Tibial artery (tissue), 4 donors: ENCODE measurements at regions not wholly inside any gene's neighbourhood (a gene's known extent, or its start where the extent isn't known, plus 50 kb on each side); places are given as distances from the start of the nearest gene placed in this dataset.
"Not testable (repeated sequence)": the region's sequence is repeated elsewhere in the genome, so short reads cannot be mapped to it uniquely, and the experiment has no call there.

Experiments
- DNase-seq, 2 donors: peaks; one replicate each; pipeline ENCODE4 v3.0.0-alpha.2; 2019
- H3K27ac ChIP-seq, 2 donors: fragments of 200-600 bp; sonication (generic) in 1 of 2; 1 replicate in 1 of 2; 2 replicates in 1 of 2; pipeline ENCODE4 v1.5.1; 2018 to 2019; ENCODE audit warnings: mild to moderate bottlenecking in 1 of 2
- H3K27me3 ChIP-seq, 2 donors: fragments of 200-600 bp; sonication (generic) in 1 of 2; one replicate each; pipeline versions ENCODE4 v1.5.1 to v1.6.0; 2016 to 2019
- H3K36me3 ChIP-seq, 3 donors: fragments of 200-600 bp; sonication (generic) in 2 of 3; one replicate each; pipeline ENCODE4 v1.5.1; 2016 to 2019; ENCODE audit warnings: mild to moderate bottlenecking in 2 of 3
- H3K4me1 ChIP-seq, 4 donors: fragments of 200-600 bp; sonication (generic) in 2 of 4; 1 replicate in 3 of 4; 2 replicates in 1 of 4; pipeline ENCODE4 v1.5.1; 2016 to 2019
- H3K4me3 ChIP-seq, 2 donors: fragments of 200-600 bp; sonication (generic) in 1 of 2; 1 replicate in 1 of 2; 2 replicates in 1 of 2; pipeline ENCODE4 v1.5.1; 2018 to 2019; ENCODE audit warnings: mild to moderate bottlenecking in 2 of 2
- H3K9me3 ChIP-seq, 3 donors: fragments of 200-600 bp; sonication (generic) in 1 of 3; one replicate each; pipeline ENCODE4 v1.5.1; 2016 to 2019
- intact Hi-C: fragments of 100-400 bp; cut with DNase I; formaldehyde crosslinking; loops from one replicate; pipeline ENCODE4 v1.15.0; 2023; ENCODE audit warnings: low total_unique reads

- H3K27me3 ChIP-seq, H3K36me3 ChIP-seq, H3K4me1 ChIP-seq, DNase-seq, H3K4me3 ChIP-seq, H3K9me3 ChIP-seq, intact Hi-C loops, H3K27ac ChIP-seq: not testable (repeated sequence)
Measured at GRCh38 chr1:149336082-149336481, 138.8 kb upstream of the NBPF19 start.

DNA sequence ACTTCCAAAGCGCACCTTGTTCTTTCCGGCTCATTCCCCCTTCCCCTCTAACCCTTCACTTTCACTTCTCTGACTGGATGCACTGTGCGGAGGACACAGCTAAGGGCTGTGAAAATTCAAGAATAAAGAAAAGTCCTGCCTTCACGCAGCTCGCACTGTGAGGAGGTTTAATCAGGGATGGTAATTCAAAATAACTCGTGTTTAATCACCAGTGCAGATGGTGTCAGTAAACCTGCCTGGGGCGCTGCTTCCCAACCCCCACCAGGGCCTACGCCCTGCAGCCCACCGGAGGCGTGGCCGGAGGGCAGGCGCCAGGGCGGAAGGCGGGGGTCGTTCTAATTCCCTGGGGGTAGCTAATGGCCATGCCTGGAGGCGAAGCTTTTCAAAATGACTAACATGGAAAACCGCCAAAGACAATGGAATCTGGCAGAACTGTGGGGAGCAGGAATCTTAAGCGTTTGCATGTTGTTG lies 136.6 kb upstream of the NBPF19 start:
- H3K36me3 ChIP-seq, DNase-seq, intact Hi-C loops: not testable (repeated sequence)

GRCh38 chr1:149338698-149339097 lies 136.1 kb upstream of the NBPF19 start:
- H3K4me1 ChIP-seq, DNase-seq, H3K27ac ChIP-seq, H3K9me3 ChIP-seq, intact Hi-C loops, H3K27me3 ChIP-seq, H3K4me3 ChIP-seq, H3K36me3 ChIP-seq: not testable (repeated sequence)

More for the DNA sequence above, 136.6 kb upstream of the NBPF19 start:
- not testable (repeated sequence) for H3K4me1 ChIP-seq, H3K27me3 ChIP-seq, H3K4me3 ChIP-seq, H3K9me3 ChIP-seq, H3K27ac ChIP-seq

- H3K4me1 ChIP-seq, H3K4me3 ChIP-seq, H3K27ac ChIP-seq, H3K36me3 ChIP-seq, intact Hi-C loops, DNase-seq, H3K27me3 ChIP-seq, H3K9me3 ChIP-seq: not testable (repeated sequence)
Measured at GRCh38 chr1:149349448-149349847, 125.4 kb upstream of the NBPF19 start.

- intact Hi-C loops, H3K36me3 ChIP-seq, H3K9me3 ChIP-seq, H3K4me3 ChIP-seq, H3K27ac ChIP-seq, DNase-seq, H3K27me3 ChIP-seq, H3K4me1 ChIP-seq: not testable (repeated sequence)
Measured at GRCh38 chr1:149352205-149352604, 122.6 kb upstream of the NBPF19 start.

DNA sequence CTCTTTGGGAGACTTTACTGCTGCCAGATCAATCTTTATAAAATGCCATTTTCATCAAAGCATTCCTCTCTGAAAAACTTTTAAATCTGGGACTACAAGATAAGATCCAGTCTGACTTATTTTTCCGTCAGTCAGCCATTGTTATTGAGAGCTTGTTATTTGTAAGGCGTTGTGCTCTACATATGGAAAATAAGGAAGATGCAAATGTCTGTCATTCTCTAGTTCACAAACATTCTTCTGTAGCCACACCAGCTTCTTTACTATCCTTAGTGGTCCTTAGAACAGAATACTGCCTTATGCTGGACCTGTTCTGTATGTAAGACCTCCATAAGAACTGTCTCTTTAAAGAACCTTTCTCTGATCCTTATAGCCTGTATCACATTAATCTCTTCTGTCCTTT lies 120.3 kb upstream of the NBPF19 start:
- H3K27me3 ChIP-seq, intact Hi-C loops, H3K9me3 ChIP-seq, H3K27ac ChIP-seq, H3K4me3 ChIP-seq, H3K4me1 ChIP-seq, DNase-seq, H3K36me3 ChIP-seq: not testable (repeated sequence)

DNA sequence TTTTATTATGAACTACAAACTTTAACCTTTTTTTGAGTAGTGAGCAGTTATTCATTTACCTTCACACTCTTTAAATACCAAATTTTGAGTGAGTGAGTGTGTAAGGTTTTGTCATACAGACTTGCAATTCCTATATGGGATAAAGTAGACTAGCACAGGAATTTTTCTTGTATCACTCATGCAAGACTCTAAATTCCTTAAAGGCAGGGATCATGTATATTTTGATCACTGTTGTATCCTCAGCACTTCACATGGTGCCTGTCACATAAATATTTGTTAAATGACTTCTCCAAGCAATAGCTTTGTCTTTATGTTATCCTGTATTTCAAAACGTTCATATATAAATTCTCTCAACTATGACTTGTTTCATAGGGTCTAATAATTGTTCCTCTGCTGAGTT lies 119.1 kb upstream of the NBPF19 start:
- H3K9me3 ChIP-seq, result not testable (repeated sequence)

GRCh38 chr1:149356152-149356551 lies 118.7 kb upstream of the NBPF19 start:
- H3K4me1 ChIP-seq, H3K36me3 ChIP-seq, H3K27ac ChIP-seq, H3K27me3 ChIP-seq, DNase-seq, H3K9me3 ChIP-seq, H3K4me3 ChIP-seq, intact Hi-C loops: not testable (repeated sequence)

More for the DNA sequence above, 119.1 kb upstream of the NBPF19 start:
- H3K4me1 ChIP-seq, DNase-seq, H3K4me3 ChIP-seq, H3K27me3 ChIP-seq, H3K36me3 ChIP-seq, H3K27ac ChIP-seq, intact Hi-C loops: not testable (repeated sequence)

DNA sequence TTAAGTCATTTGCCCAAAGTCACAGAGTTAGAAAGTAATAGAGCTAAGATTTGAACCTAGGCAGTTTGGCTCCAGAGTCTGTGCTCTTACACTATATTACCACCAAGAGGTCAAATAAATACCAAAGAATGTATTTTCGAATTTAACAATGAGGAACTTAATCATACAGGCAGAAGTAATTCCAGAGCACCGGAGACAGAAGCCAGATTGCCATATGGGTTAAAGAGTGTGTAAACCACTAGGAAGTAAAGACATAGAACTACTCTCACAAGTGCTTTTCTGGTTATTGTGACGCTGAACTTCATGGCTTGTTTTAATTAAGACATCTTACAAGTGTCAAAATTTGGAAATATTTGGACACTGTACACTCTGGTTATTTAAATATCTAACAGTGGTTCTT lies 114.5 kb upstream of the NBPF19 start:
- H3K27ac ChIP-seq, H3K36me3 ChIP-seq, H3K4me3 ChIP-seq, intact Hi-C loops, DNase-seq, H3K9me3 ChIP-seq, H3K4me1 ChIP-seq, H3K27me3 ChIP-seq: not testable (repeated sequence)

DNA sequence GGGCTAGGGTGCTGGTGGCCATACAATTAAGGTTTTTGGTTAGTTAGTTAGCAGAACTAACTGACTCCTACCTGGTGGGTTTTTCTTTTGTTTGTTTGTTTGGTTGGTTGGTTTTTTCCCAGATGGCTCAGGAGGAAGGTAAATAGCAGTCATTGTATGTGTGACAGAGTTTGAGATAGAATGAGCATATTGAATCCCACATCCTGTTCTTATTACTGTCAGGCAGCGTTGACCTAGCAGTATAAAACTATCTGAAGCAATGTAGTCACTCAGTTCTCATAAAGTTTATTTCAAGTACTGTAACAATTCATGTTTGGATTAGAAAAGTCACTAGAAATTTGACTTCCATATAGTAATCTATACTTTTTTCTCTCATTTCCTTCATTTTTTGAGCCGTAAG lies 113.5 kb upstream of the NBPF19 start:
- H3K36me3 ChIP-seq, intact Hi-C loops, DNase-seq, H3K4me3 ChIP-seq, H3K27ac ChIP-seq, H3K4me1 ChIP-seq, H3K27me3 ChIP-seq, H3K9me3 ChIP-seq: not testable (repeated sequence)

- H3K36me3 ChIP-seq, H3K4me1 ChIP-seq, DNase-seq, H3K27me3 ChIP-seq, H3K27ac ChIP-seq, H3K4me3 ChIP-seq, intact Hi-C loops, H3K9me3 ChIP-seq: not testable (repeated sequence)
Measured at GRCh38 chr1:149364188-149364981, 110.5 kb upstream of the NBPF19 start.

- H3K9me3 ChIP-seq, H3K36me3 ChIP-seq, DNase-seq, H3K27me3 ChIP-seq, H3K4me3 ChIP-seq, H3K4me1 ChIP-seq, H3K27ac ChIP-seq, intact Hi-C loops: not testable (repeated sequence)
Measured at GRCh38 chr1:149366402-149366801, 108.4 kb upstream of the NBPF19 start.

- H3K4me3 ChIP-seq, H3K27ac ChIP-seq, H3K27me3 ChIP-seq, H3K36me3 ChIP-seq, H3K9me3 ChIP-seq, H3K4me1 ChIP-seq, DNase-seq, intact Hi-C loops: not testable (repeated sequence)
Measured at GRCh38 chr1:149367472-149368044, 107.3 kb upstream of the NBPF19 start.

- H3K27me3 ChIP-seq, H3K27ac ChIP-seq, intact Hi-C loops, DNase-seq, H3K4me1 ChIP-seq, H3K4me3 ChIP-seq, H3K36me3 ChIP-seq, H3K9me3 ChIP-seq: not testable (repeated sequence)
Measured at GRCh38 chr1:149368337-149368736, 106.5 kb upstream of the NBPF19 start.

GRCh38 chr1:149369081-149369480 lies 105.8 kb upstream of the NBPF19 start:
- H3K36me3 ChIP-seq, H3K4me3 ChIP-seq, DNase-seq, H3K9me3 ChIP-seq, intact Hi-C loops, H3K27ac ChIP-seq, H3K4me1 ChIP-seq, H3K27me3 ChIP-seq: not testable (repeated sequence)
